Mesenchymal stem cell (in vitro differentiated cells and primary cell): ENCODE measurements at regions not wholly inside any gene's neighbourhood (a gene's known extent, or its start where the extent isn't known, plus 50 kb on each side); places are given as distances from the start of the nearest gene placed in this dataset.
"Not testable (repeated sequence)": the region's sequence is repeated elsewhere in the genome, so short reads cannot be mapped to it uniquely, and the experiment has no call there.

Source experiments
- DNase-seq: peaks from one replicate; pipeline ENCODE4 v3.0.0-alpha.2; 2013
- H2AFZ ChIP-seq: one replicate; pipeline ENCODE4 v1.6.1; 2013; ENCODE audit warnings: low read depth, mild to moderate bottlenecking, control low read depth, inconsistent platforms, low read length, moderate library complexity
- H2AK5ac ChIP-seq: 2 replicates; pipeline ENCODE4 v1.6.1; 2013; ENCODE audit warnings: low read length, moderate library complexity, mild to moderate bottlenecking, inconsistent platforms; ENCODE audit not compliant: severe bottlenecking
- H2BK120ac ChIP-seq: one replicate; pipeline ENCODE4 v1.6.1; 2013; ENCODE audit warnings: low read depth, mild to moderate bottlenecking, inconsistent platforms, low read length, moderate library complexity
- H2BK12ac ChIP-seq, 2 experiments: one replicate each; pipeline ENCODE4 v1.6.1; 2013; ENCODE audit warnings: inconsistent platforms in 2 of 2, low read length in 2 of 2, mild to moderate bottlenecking in 2 of 2, moderate library complexity in 2 of 2, control low read depth in 1 of 2
- H2BK15ac ChIP-seq: one replicate; pipeline ENCODE4 v1.6.1; 2013; ENCODE audit warnings: mild to moderate bottlenecking, low read depth, inconsistent platforms; ENCODE audit not compliant: poor library complexity, severe bottlenecking
- H2BK5ac ChIP-seq: 2 replicates; pipeline ENCODE4 v1.6.1; 2013; ENCODE audit warnings: low read depth, mild to moderate bottlenecking, low read length, control low read depth, inconsistent platforms; ENCODE audit not compliant: poor library complexity, severe bottlenecking
- H3K14ac ChIP-seq, 2 experiments: one replicate each; pipeline ENCODE4 v1.6.1; 2013; ENCODE audit warnings: inconsistent platforms in 2 of 2, low read length in 2 of 2, control low read depth in 1 of 2, mild to moderate bottlenecking in 1 of 2, moderate library complexity in 1 of 2
- H3K18ac ChIP-seq, 2 experiments: one replicate each; pipeline ENCODE4 v1.6.1; 2013; ENCODE audit warnings: inconsistent platforms in 2 of 2, low read length in 2 of 2, control low read depth in 1 of 2, low read depth in 1 of 2, mild to moderate bottlenecking in 1 of 2
- H3K23ac ChIP-seq, 2 experiments: one replicate each; pipeline ENCODE4 v1.6.1; 2013; ENCODE audit warnings: inconsistent platforms in 2 of 2, low read length in 2 of 2, mild to moderate bottlenecking in 2 of 2, moderate library complexity in 2 of 2, control low read depth in 1 of 2
- H3K27ac ChIP-seq: 2 replicates; pipeline ENCODE4 v1.5.1; 2013; ENCODE audit warnings: mild to moderate bottlenecking, moderate library complexity, low read length, control low read depth, inconsistent platforms; ENCODE audit not compliant: poor library complexity, severe bottlenecking
- H3K27me3 ChIP-seq, 2 experiments: 2 replicates each; pipeline versions ENCODE4 v1.6.1 to v1.7.0; 2013; ENCODE audit warnings: low read length in 2 of 2, mild to moderate bottlenecking in 2 of 2, moderate library complexity in 2 of 2, control low read depth in 1 of 2, inconsistent platforms in 1 of 2; ENCODE audit not compliant: control insufficient read depth in 1 of 2, insufficient read depth in 1 of 2
- H3K36me3 ChIP-seq, 2 experiments: 2 replicates each; pipeline versions ENCODE4 v1.6.1 to v1.7.0; 2013; ENCODE audit warnings: low read length in 2 of 2, control low read depth in 1 of 2, inconsistent platforms in 1 of 2, low read depth in 1 of 2, mild to moderate bottlenecking in 1 of 2; ENCODE audit not compliant: insufficient read depth in 2 of 2, control insufficient read depth in 1 of 2
- H3K4ac ChIP-seq, 2 experiments: one replicate each; pipeline ENCODE4 v1.6.1; 2013; ENCODE audit warnings: inconsistent platforms in 2 of 2, low read length in 2 of 2, mild to moderate bottlenecking in 2 of 2, moderate library complexity in 2 of 2, control low read depth in 1 of 2, low read depth in 1 of 2
- H3K4me1 ChIP-seq: 2 replicates; pipeline ENCODE4 v1.6.1; 2013; ENCODE audit warnings: low read depth, low read length, control low read depth; ENCODE audit not compliant: control insufficient read depth, insufficient read depth
- H3K4me2 ChIP-seq: 2 replicates; pipeline ENCODE4 v1.6.1; 2013; ENCODE audit warnings: low read length, mild to moderate bottlenecking, inconsistent platforms; ENCODE audit not compliant: poor library complexity, severe bottlenecking
- H3K4me3 ChIP-seq, 2 experiments: 2 replicates each; pipeline versions ENCODE4 v1.5.1 to v1.7.0; 2013; ENCODE audit warnings: low read length in 2 of 2, mild to moderate bottlenecking in 2 of 2, control low read depth in 1 of 2, low read depth in 1 of 2; ENCODE audit not compliant: insufficient read depth in 1 of 2
- H3K79me1 ChIP-seq: replicated peaks from 2 replicates; pipeline ENCODE4 v1.6.1; 2013; ENCODE audit warnings: mild to moderate bottlenecking, control low read depth, low read length, inconsistent platforms; ENCODE audit not compliant: poor library complexity, severe bottlenecking
- H3K9ac ChIP-seq: 2 replicates; pipeline ENCODE4 v1.7.0; 2013; ENCODE audit warnings: mild to moderate bottlenecking, low read length, moderate library complexity
- H3K9me3 ChIP-seq: 2 replicates; pipeline ENCODE4 v1.7.0; 2013; ENCODE audit warnings: mild to moderate bottlenecking, low read length; ENCODE audit not compliant: control insufficient read depth
- H4K8ac ChIP-seq: one replicate; pipeline ENCODE4 v1.6.1; 2013; ENCODE audit warnings: inconsistent platforms, mild to moderate bottlenecking, low read length, moderate library complexity
- H4K91ac ChIP-seq: one replicate; pipeline ENCODE4 v1.6.1; 2013; ENCODE audit warnings: mild to moderate bottlenecking, low read length, inconsistent platforms
- WGBS: methylation state at CpG from one replicate; pipeline ENCODE4 v1.1.7; 2013; ENCODE audit warnings: mixed read lengths; 5-methylcytosine and 5-hydroxymethylcytosine counted together

DNA sequence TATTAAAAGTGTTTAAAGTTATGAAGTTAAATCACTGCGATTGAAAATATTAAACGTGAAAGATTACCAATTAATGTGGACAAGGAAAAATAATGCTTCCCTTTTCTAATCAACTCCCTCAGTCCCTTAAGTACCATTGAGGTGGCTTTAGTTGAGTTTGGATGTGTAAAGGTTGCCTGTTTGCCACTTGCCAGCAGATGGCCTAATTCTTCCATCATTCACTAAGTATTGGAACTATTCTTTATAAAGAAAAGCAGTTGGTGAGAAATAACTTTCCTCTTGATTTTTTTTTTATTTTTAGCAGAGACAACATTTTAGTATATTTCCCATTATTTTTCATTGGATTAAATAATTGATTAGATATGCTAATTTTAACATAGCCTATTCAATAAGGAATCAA is 295.9 kb upstream of the TACR3 start:
- Histone ChIP-seq H2AFZ (no peak overlapping the region), H3K79me1 (no peaks in the 10 kb centered on the region), H3K4me2 (no peak overlapping the region), H3K36me3 (no peaks in the 10 kb centered on the region), H2BK120ac (no peak overlapping the region), H3K9me3 (no peaks in the 10 kb centered on the region), H2BK12ac (no peak overlapping the region), H3K23ac (no peak overlapping the region), H2BK5ac (no peak overlapping the region), H2AK5ac (no peak overlapping the region), H3K9ac (no peak overlapping the region), H3K4me3 (no peak overlapping the region), H2BK15ac (no peak overlapping the region), H3K27me3 (no peaks in the 10 kb centered on the region), H4K91ac (no peak overlapping the region), H3K18ac (no peak overlapping the region), H3K14ac (no peak overlapping the region), H3K4me1 (no peaks in the 10 kb centered on the region), H3K27ac (no peak overlapping the region), H3K4ac (no peak overlapping the region), H4K8ac (no peak overlapping the region)
- DNase-seq: peak; percentile 22
- no CpG with 5 or more reads among the region's 2 CpGs for WGBS

DNA sequence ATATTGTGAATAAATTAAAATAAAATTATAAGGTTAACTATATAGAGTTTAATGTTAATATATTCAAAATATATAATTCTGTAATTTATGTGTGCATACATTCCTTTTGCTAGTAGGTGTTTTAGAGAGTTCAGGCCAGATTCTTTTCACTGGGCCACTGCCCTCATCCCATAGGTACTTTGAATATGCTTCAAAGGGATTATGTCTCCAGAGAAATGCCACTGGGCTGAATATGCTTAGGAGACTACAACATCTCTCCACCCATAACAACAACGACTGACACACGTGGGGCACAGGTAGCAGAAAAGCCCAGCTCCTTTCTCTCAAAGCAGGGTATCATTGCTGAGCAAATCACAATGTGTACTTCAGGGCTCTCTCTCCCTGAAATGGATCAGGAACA is 290.9 kb upstream of the TACR3 start:
- Histone ChIP-seq H2AK5ac (no peak overlapping the region), H3K27ac (no peak overlapping the region), H3K36me3 (no peaks in the 10 kb centered on the region), H3K14ac (no peak overlapping the region), H3K4ac (no peak overlapping the region), H3K18ac (no peak overlapping the region), H3K4me3 (no peak overlapping the region), H3K4me2 (no peak overlapping the region), H3K4me1 (no peaks in the 10 kb centered on the region), H3K79me1 (no peaks in the 10 kb centered on the region), H2AFZ (no peak overlapping the region), H2BK5ac (no peak overlapping the region), H4K91ac (no peak overlapping the region), H3K27me3 (no peaks in the 10 kb centered on the region), H3K23ac (no peak overlapping the region), H3K9me3 (no peaks in the 10 kb centered on the region), H2BK15ac (no peak overlapping the region), H3K9ac (no peak overlapping the region), H2BK12ac (no peak overlapping the region), H4K8ac (no peak overlapping the region), H2BK120ac (no peak overlapping the region)
- DNase-seq: no peak
- WGBS: 72% methylated on average over 2 of the region's 2 CpGs

DNA sequence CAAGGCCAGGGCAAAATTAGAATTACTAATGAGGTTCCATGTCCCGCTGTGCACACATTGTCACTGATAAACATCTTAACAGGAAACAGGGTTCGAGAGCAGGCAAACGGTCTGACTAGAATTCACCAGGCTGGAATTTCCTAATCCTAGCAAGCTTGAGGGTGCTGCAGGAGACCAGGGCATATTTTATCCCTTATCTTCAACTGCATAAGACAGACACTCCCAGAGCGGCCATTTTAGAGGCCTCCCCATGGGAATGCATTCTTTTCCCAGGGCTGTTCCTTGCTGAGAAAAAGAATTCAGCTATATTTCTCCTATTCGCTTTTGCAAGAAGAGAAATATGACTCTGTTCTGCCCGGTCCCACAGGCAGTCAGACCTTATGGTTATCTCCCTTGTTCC is 282.5 kb upstream of the TACR3 start:
- not testable (repeated sequence) for H2BK15ac ChIP-seq, H3K36me3 ChIP-seq, H3K27me3 ChIP-seq, H3K14ac ChIP-seq, DNase-seq, H2AFZ ChIP-seq, H3K9ac ChIP-seq, H3K9me3 ChIP-seq, H4K8ac ChIP-seq, H3K4ac ChIP-seq, H2AK5ac ChIP-seq, H3K23ac ChIP-seq, H3K79me1 ChIP-seq, H4K91ac ChIP-seq, H3K4me3 ChIP-seq, H3K27ac ChIP-seq, H3K4me2 ChIP-seq, H3K4me1 ChIP-seq, H2BK12ac ChIP-seq, H2BK120ac ChIP-seq, H3K18ac ChIP-seq, H2BK5ac ChIP-seq
- 64% methylated on average over 6 of the region's 6 CpGs for WGBS

DNA sequence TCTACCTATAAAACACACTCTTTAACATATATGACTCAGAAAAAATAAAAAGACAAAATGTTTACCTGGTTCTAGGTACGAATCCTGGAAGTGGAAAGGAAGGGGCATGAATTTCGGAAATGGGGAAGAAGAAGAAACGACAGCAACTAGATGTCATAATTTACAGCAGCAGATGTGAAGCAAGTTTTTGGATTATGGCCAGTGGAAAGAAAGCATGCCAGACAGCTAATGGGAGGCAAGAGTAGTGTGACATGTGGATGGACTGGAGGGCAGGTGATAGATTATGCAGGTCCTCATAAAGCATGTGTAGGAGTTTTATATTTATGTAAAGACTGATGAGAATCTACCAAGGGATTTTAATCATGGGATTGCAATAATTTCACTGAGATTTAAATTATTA is 279.0 kb upstream of the TACR3 start:
- WGBS: 87% methylated on average over 3 of the region's 3 CpGs
- Histone ChIP-seq H2BK15ac (no peak overlapping the region), H3K4me3 (no peak overlapping the region), H3K4me1 (no peaks in the 10 kb centered on the region), H2BK120ac (no peak overlapping the region), H3K9ac (no peak overlapping the region), H3K27me3 (no peaks in the 10 kb centered on the region), H3K36me3 (no peaks in the 10 kb centered on the region), H4K91ac (no peak overlapping the region), H2BK12ac (no peak overlapping the region), H2AK5ac (no peak overlapping the region), H2AFZ (no peak overlapping the region), H4K8ac (no peak overlapping the region), H2BK5ac (no peak overlapping the region), H3K18ac (no peak overlapping the region), H3K23ac (no peak overlapping the region), H3K79me1 (no peaks in the 10 kb centered on the region), H3K14ac (no peak overlapping the region), H3K4me2 (no peak overlapping the region), H3K27ac (no peak overlapping the region), H3K9me3 (no peaks in the 10 kb centered on the region), H3K4ac (no peak overlapping the region)
- DNase-seq: no peak
